ENCODE measurements at regions not wholly inside any gene's neighbourhood (a gene's known extent, or its start where the extent isn't known, plus 50 kb on each side); places are given as distances from the start of the nearest gene placed in this dataset.
"Not testable (repeated sequence)": the region's sequence is repeated elsewhere in the genome, so short reads cannot be mapped to it uniquely, and the experiment has no call there.

DNA sequence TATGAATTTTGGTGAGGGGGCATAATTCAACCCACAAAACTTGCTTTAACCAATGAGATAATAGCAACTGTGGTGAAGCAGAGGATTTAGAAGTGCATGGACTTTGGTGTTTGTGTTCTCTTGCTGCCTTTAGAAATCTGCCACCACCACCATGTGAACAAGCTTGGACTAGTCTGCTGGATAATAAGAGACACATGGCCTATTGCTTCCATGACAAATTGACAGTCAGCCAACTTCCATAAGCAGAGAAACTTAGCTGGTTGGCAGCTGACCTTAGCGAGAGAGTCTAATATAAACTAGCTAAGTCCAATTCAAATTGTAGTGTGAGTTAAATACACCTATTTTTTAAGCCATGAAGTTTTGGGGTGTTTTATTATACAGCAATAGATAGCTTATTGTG, 482.1 kb upstream of the ANO5 start:
- no peak overlapping the region for H3K27ac ChIP-seq (ENCODE audit: low read depth, low read length)
- TF ChIP-seq, protein P1, sequence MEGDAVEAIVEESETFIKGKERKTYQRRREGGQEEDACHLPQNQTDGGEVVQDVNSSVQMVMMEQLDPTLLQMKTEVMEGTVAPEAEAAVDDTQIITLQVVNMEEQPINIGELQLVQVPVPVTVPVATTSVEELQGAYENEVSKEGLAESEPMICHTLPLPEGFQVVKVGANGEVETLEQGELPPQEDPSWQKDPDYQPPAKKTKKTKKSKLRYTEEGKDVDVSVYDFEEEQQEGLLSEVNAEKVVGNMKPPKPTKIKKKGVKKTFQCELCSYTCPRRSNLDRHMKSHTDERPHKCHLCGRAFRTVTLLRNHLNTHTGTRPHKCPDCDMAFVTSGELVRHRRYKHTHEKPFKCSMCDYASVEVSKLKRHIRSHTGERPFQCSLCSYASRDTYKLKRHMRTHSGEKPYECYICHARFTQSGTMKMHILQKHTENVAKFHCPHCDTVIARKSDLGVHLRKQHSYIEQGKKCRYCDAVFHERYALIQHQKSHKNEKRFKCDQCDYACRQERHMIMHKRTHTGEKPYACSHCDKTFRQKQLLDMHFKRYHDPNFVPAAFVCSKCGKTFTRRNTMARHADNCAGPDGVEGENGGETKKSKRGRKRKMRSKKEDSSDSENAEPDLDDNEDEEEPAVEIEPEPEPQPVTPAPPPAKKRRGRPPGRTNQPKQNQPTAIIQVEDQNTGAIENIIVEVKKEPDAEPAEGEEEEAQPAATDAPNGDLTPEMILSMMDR (IDR thresholded peaks at IDR 0.05; ENCODE audit: low read depth, low read length): no peak
- no peak for DNase-seq (ENCODE audit: low read depth, low spot score)
- ChIA-PET CTCF (no interaction called here), POLR2A (no interaction called here)
- H3K4me3 ChIP-seq (ENCODE audit: low read depth, low read length): no peak overlapping the region
- peaks cover 8% of the 10 kb centered on the region; the same call in 1 of the 2 replicates for H3K9me3 ChIP-seq (ENCODE audit: control insufficient read depth, insufficient read depth, low read length)
- H3K27me3 ChIP-seq (ENCODE audit: control insufficient read depth, insufficient read depth, low read length): no peaks in the 10 kb centered on the region

DNA sequence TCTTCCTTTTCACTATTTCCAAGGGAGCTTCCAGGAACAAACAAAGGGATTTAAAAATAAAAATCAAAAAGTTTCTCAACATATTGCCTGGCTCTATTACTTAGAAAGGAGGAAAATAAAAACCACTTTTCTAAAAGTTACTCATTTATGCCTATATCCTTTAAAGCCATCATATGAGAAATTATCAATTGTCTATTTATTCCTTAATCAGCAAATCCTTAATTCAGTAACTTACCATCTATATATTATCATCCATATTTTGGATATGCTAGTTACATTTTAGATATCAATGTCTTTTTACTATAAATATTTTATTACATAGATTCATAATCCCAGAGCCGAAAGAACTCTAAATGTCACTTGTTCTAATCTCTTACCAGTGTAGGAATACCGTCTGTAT, 481.5 kb upstream of the ANO5 start:
- Histone ChIP-seq H3K27ac (ENCODE audit: low read depth, low read length) (no peak overlapping the region), H3K27me3 (ENCODE audit: control insufficient read depth, insufficient read depth, low read length) (no peaks in the 10 kb centered on the region), H3K4me3 (ENCODE audit: low read depth, low read length) (no peak overlapping the region), H3K9me3 (ENCODE audit: control insufficient read depth, insufficient read depth, low read length) (peaks cover 8% of the 10 kb centered on the region; the same call in 1 of the 2 replicates)
- POLR2A ChIA-PET: no interaction called here
- CTCF ChIA-PET: no interaction called here
- TF ChIP-seq, protein P1 (IDR thresholded peaks at IDR 0.05; ENCODE audit: low read depth, low read length): no peak
- no peak for DNase-seq (ENCODE audit: low read depth, low spot score)

DNA sequence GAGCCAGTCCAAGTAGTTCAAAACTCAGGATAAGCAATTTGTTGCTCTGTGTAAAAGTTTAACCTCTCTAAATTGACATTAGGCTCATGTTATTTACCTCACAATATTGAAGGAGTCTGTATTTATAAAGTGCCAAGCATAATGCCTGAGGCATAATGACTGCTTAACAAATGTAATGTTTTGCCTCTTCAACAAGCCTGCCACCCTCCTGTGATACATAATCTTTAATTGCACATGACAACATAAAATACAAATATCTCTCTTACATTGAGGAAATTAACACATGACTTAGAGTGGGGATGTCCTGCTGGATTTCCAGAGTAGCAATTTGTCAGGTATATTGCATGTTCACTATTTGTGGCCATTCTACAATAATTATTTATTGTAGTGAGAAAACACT, 469.2 kb upstream of the ANO5 start:
- Histone ChIP-seq H3K27ac (ENCODE audit: low read depth, low read length) (no peak overlapping the region), H3K9me3 (ENCODE audit: control insufficient read depth, insufficient read depth, low read length) (peaks cover 4% of the 10 kb centered on the region), H3K4me3 (ENCODE audit: low read depth, low read length) (no peak overlapping the region), H3K27me3 (ENCODE audit: control insufficient read depth, insufficient read depth, low read length) (no peaks in the 10 kb centered on the region)
- TF ChIP-seq, protein P1 (IDR thresholded peaks at IDR 0.05; ENCODE audit: low read depth, low read length): no peak
- CTCF ChIA-PET: no interaction called here
- POLR2A ChIA-PET: no interaction called here
- no peak for DNase-seq (ENCODE audit: low read depth, low spot score)

DNA sequence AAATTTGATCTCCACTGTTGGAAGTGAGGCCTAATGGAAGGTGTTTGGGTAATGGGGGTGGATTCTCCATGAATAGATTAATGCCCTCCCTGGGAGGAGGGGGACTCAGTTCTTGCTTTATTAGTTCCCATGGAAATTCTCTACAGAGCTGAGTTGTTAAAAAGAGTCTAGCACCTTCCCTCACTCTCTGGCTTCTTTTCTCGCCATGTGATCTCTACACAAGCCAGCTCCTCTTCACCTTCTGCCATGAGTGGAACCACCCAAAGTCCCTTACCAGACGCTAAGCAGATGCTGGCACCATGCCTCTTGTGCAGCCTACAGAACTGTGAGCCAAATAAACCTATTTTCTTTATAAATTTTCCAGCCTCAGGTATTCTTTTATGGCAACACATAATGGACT, 465.8 kb upstream of the ANO5 start:
- CTCF ChIA-PET: no interaction called here
- H3K27me3 ChIP-seq (ENCODE audit: control insufficient read depth, insufficient read depth, low read length): no peaks in the 10 kb centered on the region
- no peak for DNase-seq (ENCODE audit: low read depth, low spot score)
- TF ChIP-seq, protein P1 (IDR thresholded peaks at IDR 0.05; ENCODE audit: low read depth, low read length): no peak
- no peak overlapping the region for H3K27ac ChIP-seq (ENCODE audit: low read depth, low read length)
- H3K4me3 ChIP-seq (ENCODE audit: low read depth, low read length): no peak overlapping the region
- POLR2A ChIA-PET: no interaction called here
- peaks cover 4% of the 10 kb centered on the region; the same call in 1 of the 2 replicates for H3K9me3 ChIP-seq (ENCODE audit: control insufficient read depth, insufficient read depth, low read length)

DNA sequence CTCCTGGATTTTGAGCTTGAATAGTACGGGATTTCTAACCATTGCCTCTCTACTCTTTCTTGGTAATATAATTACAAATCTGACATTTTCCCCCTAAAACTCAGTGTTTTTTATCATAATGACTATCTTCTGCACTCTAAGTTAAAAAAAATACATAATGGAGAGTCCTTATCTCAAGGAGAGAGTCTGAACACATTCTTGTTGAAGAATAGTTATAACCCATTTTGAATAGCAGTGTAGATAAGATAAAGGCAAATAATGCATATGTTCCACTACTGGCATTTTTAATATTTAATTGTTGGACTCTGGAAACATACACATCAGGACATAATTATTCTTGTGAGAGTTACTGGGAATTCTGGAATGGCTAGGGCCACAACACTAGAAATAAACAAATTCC, 456.5 kb upstream of the ANO5 start:
- H3K4me3 ChIP-seq (ENCODE audit: low read depth, low read length): no peak overlapping the region
- TF ChIP-seq, protein P1 (IDR thresholded peaks at IDR 0.05; ENCODE audit: low read depth, low read length): no peak
- H3K27ac ChIP-seq (ENCODE audit: low read depth, low read length): no peak overlapping the region
- DNase-seq (ENCODE audit: low read depth, low spot score): no peak
- ChIA-PET CTCF (no interaction called here), POLR2A (no interaction called here)
- H3K9me3 ChIP-seq (ENCODE audit: control insufficient read depth, insufficient read depth, low read length): peaks cover 6% of the 10 kb centered on the region; the same call in 1 of the 2 replicates
- no peaks in the 10 kb centered on the region for H3K27me3 ChIP-seq (ENCODE audit: control insufficient read depth, insufficient read depth, low read length)

DNA sequence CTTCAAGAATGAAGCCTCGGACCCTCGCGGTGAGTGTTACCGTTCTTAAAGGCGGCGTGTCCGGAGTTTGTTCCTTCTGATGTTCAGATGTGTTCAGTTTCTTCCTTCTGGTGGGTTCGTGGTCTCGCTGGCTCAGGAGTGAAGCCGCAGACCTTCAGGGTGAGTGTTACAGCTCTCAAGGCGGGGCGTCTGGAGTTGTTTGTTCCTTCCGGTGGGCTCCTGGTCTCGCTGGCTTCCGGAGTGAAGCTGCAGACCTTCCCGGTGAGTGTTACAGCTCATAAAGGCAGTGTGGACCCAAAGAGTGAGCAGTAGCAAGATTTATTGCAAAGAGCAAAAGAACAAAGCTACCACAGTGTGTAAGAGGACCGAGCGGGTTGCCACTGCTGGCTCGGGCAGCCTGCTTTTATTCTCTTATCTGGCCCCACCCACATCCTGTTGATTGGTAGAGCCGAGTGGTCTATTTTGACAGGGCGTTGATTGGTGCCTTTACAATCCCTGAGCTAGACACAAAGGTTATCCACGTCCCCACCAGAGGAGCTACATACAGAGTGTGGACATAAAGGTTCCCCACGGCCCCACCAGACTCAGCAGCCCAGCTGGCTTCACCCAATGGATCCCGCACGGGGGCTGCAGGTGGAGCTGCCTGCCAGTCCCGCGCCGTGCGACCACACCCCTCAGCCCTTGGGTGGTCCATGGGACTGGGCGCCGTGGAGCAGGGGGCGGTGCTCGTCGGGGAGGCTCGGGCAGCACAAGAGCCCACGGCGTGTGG, 440.2 kb upstream of the ANO5 start:
- CTCF ChIA-PET; DNase-seq (ENCODE audit: low read depth, low spot score); H3K27me3 ChIP-seq (ENCODE audit: control insufficient read depth, insufficient read depth, low read length); POLR2A ChIA-PET; H3K27ac ChIP-seq (ENCODE audit: low read depth, low read length); H3K4me3 ChIP-seq (ENCODE audit: low read depth, low read length): not testable (repeated sequence)
- H3K9me3 ChIP-seq (ENCODE audit: control insufficient read depth, insufficient read depth, low read length): peaks cover 12% of the 10 kb centered on the region

DNA sequence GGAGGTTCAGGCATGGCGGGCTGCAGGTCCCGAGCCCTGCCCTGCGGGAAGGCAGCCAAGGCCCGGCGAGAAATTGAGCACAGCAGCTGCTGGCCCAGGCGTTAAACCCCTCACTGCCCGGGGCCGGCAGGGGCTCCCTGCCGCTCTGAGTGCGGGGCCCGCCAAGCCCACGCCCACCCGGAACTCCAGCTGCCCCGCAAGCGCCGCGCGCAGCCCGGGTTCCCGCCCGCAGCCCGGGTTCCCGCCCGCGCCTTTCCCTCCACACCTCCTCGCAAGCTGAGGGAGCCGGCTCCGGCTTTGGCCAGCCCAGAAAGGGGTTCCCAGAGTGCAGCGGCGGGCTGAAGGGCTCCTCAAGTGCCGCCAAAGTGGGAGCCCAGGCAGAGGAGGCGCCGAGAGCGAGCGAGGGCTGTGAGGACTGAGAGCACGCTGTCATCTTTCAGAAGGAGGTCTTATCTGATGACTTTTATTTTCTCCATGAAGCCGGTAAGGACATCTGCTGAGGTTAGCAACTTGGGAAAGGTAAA, 439.6 kb upstream of the ANO5 start:
- H3K4me3 ChIP-seq (ENCODE audit: low read depth, low read length); H3K27ac ChIP-seq (ENCODE audit: low read depth, low read length): not testable (repeated sequence)

More for the DNA sequence above, 439.6 kb upstream of the ANO5 start:
- H3K27me3 ChIP-seq (ENCODE audit: control insufficient read depth, insufficient read depth, low read length); DNase-seq (ENCODE audit: low read depth, low spot score); POLR2A ChIA-PET; CTCF ChIA-PET: not testable (repeated sequence)
- peaks cover 14% of the 10 kb centered on the region for H3K9me3 ChIP-seq (ENCODE audit: control insufficient read depth, insufficient read depth, low read length)

All from AG04450 (cell line).